Tibial artery (tissue), 4 donors: ENCODE measurements at regions not wholly inside any gene's neighbourhood (a gene's known extent, or its start where the extent isn't known, plus 50 kb on each side); places are given as distances from the start of the nearest gene placed in this dataset.

ENCODE experiments used
- DNase-seq, 2 donors: peaks; one replicate each; pipeline ENCODE4 v3.0.0-alpha.2; 2019
- H3K27ac ChIP-seq, 2 donors: fragments of 200-600 bp; sonication (generic) in 1 of 2; 1 replicate in 1 of 2; 2 replicates in 1 of 2; pipeline ENCODE4 v1.5.1; 2018 to 2019; ENCODE audit warnings: mild to moderate bottlenecking in 1 of 2
- H3K27me3 ChIP-seq, 2 donors: fragments of 200-600 bp; sonication (generic) in 1 of 2; one replicate each; pipeline versions ENCODE4 v1.5.1 to v1.6.0; 2016 to 2019
- H3K36me3 ChIP-seq, 3 donors: fragments of 200-600 bp; sonication (generic) in 2 of 3; one replicate each; pipeline ENCODE4 v1.5.1; 2016 to 2019; ENCODE audit warnings: mild to moderate bottlenecking in 2 of 3
- H3K4me1 ChIP-seq, 4 donors: fragments of 200-600 bp; sonication (generic) in 2 of 4; 1 replicate in 3 of 4; 2 replicates in 1 of 4; pipeline ENCODE4 v1.5.1; 2016 to 2019
- H3K4me3 ChIP-seq, 2 donors: fragments of 200-600 bp; sonication (generic) in 1 of 2; 1 replicate in 1 of 2; 2 replicates in 1 of 2; pipeline ENCODE4 v1.5.1; 2018 to 2019; ENCODE audit warnings: mild to moderate bottlenecking in 2 of 2
- H3K9me3 ChIP-seq, 3 donors: fragments of 200-600 bp; sonication (generic) in 1 of 3; one replicate each; pipeline ENCODE4 v1.5.1; 2016 to 2019
- CTCF ChIP-seq, 2 experiments: fragments of 200-600 bp in 1 of 2; fragments of 450-650 bp in 1 of 2; IDR thresholded peaks; one replicate each; pipeline ENCODE4 v1.5.1; 2017 to 2019; ENCODE audit warnings: antibody characterized with exemption in 2 of 2, mild to moderate bottlenecking in 1 of 2, moderate library complexity in 1 of 2
- intact Hi-C: fragments of 100-400 bp; cut with DNase I; formaldehyde crosslinking; loops from one replicate; pipeline ENCODE4 v1.15.0; 2023; ENCODE audit warnings: low total_unique reads

DNA sequence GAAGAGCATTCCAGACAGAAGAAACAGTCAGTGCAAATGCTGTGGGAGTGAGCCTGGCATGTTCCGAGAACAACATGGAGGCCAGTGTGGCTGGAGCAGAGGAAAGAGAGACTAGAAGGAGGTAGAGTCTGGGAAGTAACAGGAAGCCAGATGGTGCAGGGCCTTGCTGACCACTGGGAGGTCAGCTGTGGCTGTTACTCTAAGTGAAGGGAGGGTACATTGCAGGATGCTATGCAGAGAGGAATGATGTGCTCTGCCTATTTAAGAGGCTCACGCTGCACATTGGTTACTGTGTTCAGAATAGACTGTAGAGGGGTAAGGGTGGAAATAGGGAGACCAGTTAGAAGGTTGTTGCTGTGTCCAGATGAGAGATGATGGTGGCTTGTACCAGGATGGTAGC, 88.6 kb upstream of the CACNA1E start:
- Histone ChIP-seq H3K9me3 (no peaks in the 10 kb centered on the region), H3K4me3 (no peak overlapping the region), H3K27ac (no peak overlapping the region), H3K27me3 (no peaks in the 10 kb centered on the region), H3K36me3 (no peaks in the 10 kb centered on the region), H3K4me1 (no peaks in the 10 kb centered on the region)
- no peak for DNase-seq
- no peak for TF ChIP-seq CTCF (IDR thresholded peaks at IDR 0.05)
- intact Hi-C loops, result loop anchor here (5.0 kb wide), 1 partner anchor 378 kb away; no protein-coding TSS in a partner anchor

- Histone ChIP-seq H3K27ac (no peak overlapping the region), H3K27me3 (peaks cover 0 to 3% of the 10 kb centered on the region in 2 donors), H3K9me3 (no peaks in the 10 kb centered on the region), H3K4me3 (no peak overlapping the region), H3K4me1 (no peaks in the 10 kb centered on the region), H3K36me3 (no peaks in the 10 kb centered on the region)
- no peak for DNase-seq
- no peak for TF ChIP-seq CTCF (IDR thresholded peaks at IDR 0.05)
- intact Hi-C loops, result loop anchor here (5.0 kb wide), 1 partner anchor 376 kb away; no protein-coding TSS in a partner anchor
Observed at GRCh38 chr1:181396171-181396670, 87.1 kb upstream of the CACNA1E start.

DNA sequence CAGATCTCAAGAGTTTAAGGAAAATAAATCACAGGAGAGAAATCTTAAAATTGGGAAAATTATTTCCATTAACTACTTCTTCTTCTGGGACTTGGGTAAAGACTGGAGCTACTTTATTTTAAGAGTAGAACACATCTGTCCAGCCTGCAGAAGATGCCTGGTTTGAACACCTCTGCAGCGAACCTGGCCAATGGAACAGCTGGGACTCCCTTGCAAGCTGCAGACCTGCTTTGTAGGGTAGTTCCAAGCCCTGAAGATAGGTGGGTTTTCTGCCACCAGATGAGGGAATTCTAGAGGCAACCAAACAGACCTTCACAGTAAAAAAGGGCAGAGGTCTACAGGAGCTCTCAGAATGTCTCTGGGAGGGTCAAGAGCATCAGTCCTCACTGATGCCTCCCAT, 86.5 kb upstream of the CACNA1E start:
- intact Hi-C loops, result loop anchor here (5.0 kb wide), 1 partner anchor 375 kb away; no protein-coding TSS in a partner anchor
- TF ChIP-seq CTCF (IDR thresholded peaks at IDR 0.05), result no peak
- no peaks in the 10 kb centered on the region for H3K4me1 ChIP-seq
- peaks cover 0 to 3% of the 10 kb centered on the region in 2 donors for H3K27me3 ChIP-seq
- no peak for DNase-seq
- H3K27ac ChIP-seq, result no peak overlapping the region
- H3K4me3 ChIP-seq, result no peak overlapping the region
- H3K36me3 ChIP-seq, result no peaks in the 10 kb centered on the region
- H3K9me3 ChIP-seq, result no peaks in the 10 kb centered on the region

DNA sequence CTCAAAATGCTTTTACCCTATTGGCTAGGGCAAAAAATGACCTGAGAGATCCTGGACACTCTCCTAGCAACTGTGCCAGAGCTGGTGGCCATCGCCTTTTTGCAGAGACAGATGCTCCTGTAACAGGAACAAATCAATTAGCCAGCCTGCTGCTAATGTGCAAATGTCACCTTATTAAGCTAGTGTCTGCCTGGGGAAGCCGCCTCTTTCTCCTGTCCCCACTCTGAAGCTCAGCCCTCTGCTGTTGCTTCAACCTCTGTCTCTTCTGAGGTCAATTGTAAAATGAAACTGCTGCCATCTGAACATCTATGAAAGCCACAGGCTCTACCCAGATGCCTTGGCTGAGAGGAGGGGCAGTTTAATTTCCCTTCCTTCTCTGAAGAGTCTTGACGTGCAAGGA, 85.5 kb upstream of the CACNA1E start:
- Histone ChIP-seq H3K4me1 (no peaks in the 10 kb centered on the region), H3K27me3 (peaks cover 0 to 3% of the 10 kb centered on the region in 2 donors), H3K36me3 (no peaks in the 10 kb centered on the region), H3K9me3 (no peaks in the 10 kb centered on the region), H3K4me3 (no peak overlapping the region), H3K27ac (no peak overlapping the region)
- intact Hi-C loops, result loop anchor here (5.0 kb wide), 1 partner anchor 374 kb away; no protein-coding TSS in a partner anchor
- DNase-seq, result no peak
- TF ChIP-seq CTCF (IDR thresholded peaks at IDR 0.05), result no peak

- H3K36me3 ChIP-seq, result no peaks in the 10 kb centered on the region
- no peak overlapping the region for H3K27ac ChIP-seq
- DNase-seq, result no peak
- peaks cover 0 to 3% of the 10 kb centered on the region in 2 donors for H3K27me3 ChIP-seq
- H3K4me1 ChIP-seq, result no peaks in the 10 kb centered on the region
- no peaks in the 10 kb centered on the region for H3K9me3 ChIP-seq
- TF ChIP-seq CTCF (IDR thresholded peaks at IDR 0.05), result no peak
- intact Hi-C loops, result loop anchor here (5.0 kb wide), 1 partner anchor 374 kb away; no protein-coding TSS in a partner anchor
- H3K4me3 ChIP-seq, result no peak overlapping the region
Observed at GRCh38 chr1:181398544-181398943, 84.8 kb upstream of the CACNA1E start.

DNA sequence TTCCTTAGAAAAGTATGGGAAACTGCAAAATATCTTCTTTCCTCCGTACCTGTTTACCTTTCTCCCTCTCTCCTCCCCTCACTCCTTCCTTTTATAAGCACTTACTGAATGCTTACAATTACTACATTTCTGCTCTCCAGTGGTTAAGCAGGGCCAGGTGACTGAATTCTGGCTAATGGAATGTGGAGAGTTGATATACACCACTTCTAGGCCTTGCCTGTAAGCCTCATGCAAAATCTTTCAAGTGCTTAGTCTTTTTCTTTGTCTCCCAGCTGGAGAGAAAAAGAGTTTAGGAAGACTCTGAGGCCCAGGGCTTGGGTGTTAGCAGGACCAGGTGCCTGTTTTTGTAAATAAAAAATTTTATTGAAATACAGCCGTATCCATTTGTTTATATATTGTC, 77.7 kb upstream of the CACNA1E start:
- Histone ChIP-seq H3K27ac (no peak overlapping the region), H3K4me3 (no peak overlapping the region), H3K36me3 (no peaks in the 10 kb centered on the region), H3K4me1 (no peaks in the 10 kb centered on the region), H3K27me3 (no peaks in the 10 kb centered on the region), H3K9me3 (no peaks in the 10 kb centered on the region)
- DNase-seq, result no peak
- TF ChIP-seq CTCF (IDR thresholded peaks at IDR 0.05), result no peak
- intact Hi-C loops, result no loop called here
